Right atrium auricular region (tissue), 2 donors: ENCODE measurements at regions not wholly inside any gene's neighbourhood (a gene's known extent, or its start where the extent isn't known, plus 50 kb on each side); places are given as distances from the start of the nearest gene placed in this dataset.

Experiments used
- DNase-seq: peaks from one replicate; pipeline ENCODE4 v3.0.0-alpha.2; 2019; ENCODE audit warnings: low spot score
- H3K27ac ChIP-seq, 2 donors: fragments of 200-600 bp; sonication (generic); 1 replicate in 1 of 2; 2 replicates in 1 of 2; pipeline ENCODE4 v1.5.1; 2016 to 2019
- H3K27me3 ChIP-seq, 2 donors: fragments of 200-600 bp; sonication (generic); one replicate each; pipeline versions ENCODE4 v1.5.1 to v1.6.0; 2017 to 2019
- H3K36me3 ChIP-seq: fragments of 200-600 bp; sonication (generic); one replicate; pipeline ENCODE4 v1.5.1; 2016
- H3K4me1 ChIP-seq, 2 donors: fragments of 200-600 bp; sonication (generic); one replicate each; pipeline versions ENCODE4 v1.5.1 to v1.6.0; 2017 to 2019
- H3K4me3 ChIP-seq, 2 donors: fragments of 200-600 bp; sonication (generic); 1 replicate in 1 of 2; 2 replicates in 1 of 2; pipeline ENCODE4 v1.5.1; 2017 to 2019; ENCODE audit warnings: mild to moderate bottlenecking in 1 of 2, moderate library complexity in 1 of 2
- H3K9me3 ChIP-seq, 2 donors: fragments of 200-600 bp; sonication (generic); one replicate each; pipeline ENCODE4 v1.5.1; 2019
- TF ChIP-seq, protein P1 (sequence below), 2 donors: fragments of 200-600 bp; sonication (generic); IDR thresholded peaks; one replicate each; pipeline ENCODE4 v1.5.1; 2019; ENCODE audit warnings: antibody characterized with exemption in 2 of 2

DNA sequence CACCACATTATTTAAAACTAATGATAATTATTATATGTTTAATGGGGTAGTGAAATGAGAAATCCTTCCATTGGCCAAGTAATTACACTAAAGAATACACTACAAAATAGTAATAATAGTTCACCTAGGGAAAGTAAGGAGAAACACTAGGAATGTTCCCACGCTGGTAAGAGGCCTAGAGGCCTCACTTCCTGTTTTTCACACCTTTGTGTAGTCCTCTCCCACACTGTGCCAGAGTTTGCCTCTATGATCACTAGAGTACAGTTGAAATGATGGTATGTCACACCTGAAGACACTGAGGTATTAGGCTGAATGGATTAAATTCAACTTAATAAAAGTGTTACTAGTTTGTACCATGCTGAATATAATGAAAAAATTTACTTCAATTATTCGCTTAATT, 1348.0 kb upstream of the ATXN8OS start:
- H3K27ac ChIP-seq = no peak overlapping the region
- no peak overlapping the region for H3K4me3 ChIP-seq
- TF ChIP-seq, protein P1, sequence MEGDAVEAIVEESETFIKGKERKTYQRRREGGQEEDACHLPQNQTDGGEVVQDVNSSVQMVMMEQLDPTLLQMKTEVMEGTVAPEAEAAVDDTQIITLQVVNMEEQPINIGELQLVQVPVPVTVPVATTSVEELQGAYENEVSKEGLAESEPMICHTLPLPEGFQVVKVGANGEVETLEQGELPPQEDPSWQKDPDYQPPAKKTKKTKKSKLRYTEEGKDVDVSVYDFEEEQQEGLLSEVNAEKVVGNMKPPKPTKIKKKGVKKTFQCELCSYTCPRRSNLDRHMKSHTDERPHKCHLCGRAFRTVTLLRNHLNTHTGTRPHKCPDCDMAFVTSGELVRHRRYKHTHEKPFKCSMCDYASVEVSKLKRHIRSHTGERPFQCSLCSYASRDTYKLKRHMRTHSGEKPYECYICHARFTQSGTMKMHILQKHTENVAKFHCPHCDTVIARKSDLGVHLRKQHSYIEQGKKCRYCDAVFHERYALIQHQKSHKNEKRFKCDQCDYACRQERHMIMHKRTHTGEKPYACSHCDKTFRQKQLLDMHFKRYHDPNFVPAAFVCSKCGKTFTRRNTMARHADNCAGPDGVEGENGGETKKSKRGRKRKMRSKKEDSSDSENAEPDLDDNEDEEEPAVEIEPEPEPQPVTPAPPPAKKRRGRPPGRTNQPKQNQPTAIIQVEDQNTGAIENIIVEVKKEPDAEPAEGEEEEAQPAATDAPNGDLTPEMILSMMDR (IDR thresholded peaks at IDR 0.05) = no peak
- no peaks in the 10 kb centered on the region for H3K9me3 ChIP-seq
- H3K4me1 ChIP-seq = no peaks in the 10 kb centered on the region
- H3K36me3 ChIP-seq = no peaks in the 10 kb centered on the region
- no peak for DNase-seq
- H3K27me3 ChIP-seq = no peaks in the 10 kb centered on the region

DNA sequence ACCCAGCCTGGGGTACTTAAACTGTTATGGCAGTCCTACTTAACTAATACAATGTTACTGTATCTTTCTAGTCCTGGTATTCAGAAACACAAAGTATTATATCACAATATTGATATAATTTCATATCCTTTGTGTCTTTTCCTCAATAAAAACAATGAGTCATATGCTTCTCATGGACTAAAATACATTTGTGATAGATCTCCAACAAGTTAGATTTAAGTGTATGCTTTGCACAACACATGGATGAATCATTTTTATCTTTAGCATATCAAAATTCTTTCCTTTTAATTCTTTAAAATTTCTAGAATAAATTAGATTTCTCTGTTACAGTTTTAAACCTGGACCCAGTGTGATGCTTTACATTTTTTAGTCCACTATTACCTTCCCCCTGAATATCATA, 1357.8 kb upstream of the ATXN8OS start:
- no peaks in the 10 kb centered on the region for H3K36me3 ChIP-seq
- TF ChIP-seq, protein P1 (IDR thresholded peaks at IDR 0.05) = no peak
- DNase-seq = no peak
- no peak overlapping the region for H3K4me3 ChIP-seq
- no peaks in the 10 kb centered on the region for H3K4me1 ChIP-seq
- H3K27ac ChIP-seq = no peak overlapping the region
- no peaks in the 10 kb centered on the region for H3K27me3 ChIP-seq
- no peaks in the 10 kb centered on the region for H3K9me3 ChIP-seq

DNA sequence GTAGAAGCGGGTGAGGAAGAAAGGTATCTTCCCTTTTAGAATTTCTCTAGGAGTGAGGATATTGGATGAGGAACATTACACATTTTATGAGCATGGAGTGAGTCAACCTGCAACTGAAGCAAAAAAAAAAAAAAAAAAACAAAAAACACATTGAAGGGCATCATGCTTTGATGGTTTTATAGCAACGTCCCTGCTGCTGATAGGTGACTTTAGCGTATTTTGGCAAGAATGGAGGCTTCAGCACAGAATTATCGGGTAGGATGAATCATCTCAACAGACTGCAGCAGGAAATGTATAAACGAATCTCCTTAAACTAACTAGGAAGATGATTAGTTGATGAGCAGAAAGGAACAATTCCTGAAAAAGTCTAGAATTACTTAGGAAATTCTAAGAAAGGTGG, 1359.6 kb upstream of the ATXN8OS start:
- no peaks in the 10 kb centered on the region for H3K9me3 ChIP-seq
- TF ChIP-seq, protein P1 (IDR thresholded peaks at IDR 0.05) = no peak
- H3K27me3 ChIP-seq = no peaks in the 10 kb centered on the region
- no peak overlapping the region for H3K4me3 ChIP-seq
- DNase-seq = no peak
- no peaks in the 10 kb centered on the region for H3K36me3 ChIP-seq
- H3K4me1 ChIP-seq = no peaks in the 10 kb centered on the region
- no peak overlapping the region for H3K27ac ChIP-seq

DNA sequence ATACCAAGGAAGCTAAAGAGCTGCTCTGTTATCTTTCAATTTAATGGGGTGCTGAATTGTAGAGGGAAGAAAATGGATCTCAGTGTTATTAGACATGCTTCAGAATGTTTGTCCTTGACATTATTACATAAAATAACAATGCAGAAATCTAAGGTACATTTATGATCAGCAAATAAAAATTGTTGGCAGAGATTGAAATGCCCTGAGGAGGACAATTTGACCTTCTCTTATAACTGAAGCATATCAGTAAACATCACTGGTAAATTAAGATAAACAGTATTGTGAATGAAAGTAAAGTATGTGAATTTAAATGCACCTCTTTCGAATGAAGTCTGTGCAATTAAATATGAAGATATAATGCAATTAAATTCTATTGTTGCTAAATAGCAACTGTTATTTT, 1362.1 kb upstream of the ATXN8OS start:
- no peak overlapping the region for H3K27ac ChIP-seq
- no peak overlapping the region for H3K4me3 ChIP-seq
- no peaks in the 10 kb centered on the region for H3K27me3 ChIP-seq
- H3K4me1 ChIP-seq = no peaks in the 10 kb centered on the region
- TF ChIP-seq, protein P1 (IDR thresholded peaks at IDR 0.05) = no peak
- H3K36me3 ChIP-seq = no peaks in the 10 kb centered on the region
- H3K9me3 ChIP-seq = no peaks in the 10 kb centered on the region
- no peak for DNase-seq

DNA sequence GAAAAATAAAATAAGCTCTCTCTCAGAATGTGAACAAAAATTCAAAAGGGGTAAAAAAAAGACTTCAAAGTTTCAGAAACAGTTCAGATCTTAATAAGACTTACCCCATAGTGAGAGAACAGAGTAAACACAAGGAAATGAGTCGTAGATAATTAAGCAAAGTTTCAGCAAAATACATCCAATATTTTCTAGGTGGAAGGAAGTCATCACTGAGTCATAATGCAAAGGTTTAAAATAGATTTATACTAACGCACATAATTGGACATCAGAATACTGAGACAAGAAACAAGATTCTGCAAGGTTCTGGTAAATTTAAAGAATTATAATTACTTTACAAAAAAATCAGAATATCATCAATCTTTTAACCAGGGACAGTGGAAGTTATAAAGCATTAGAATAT, 1370.7 kb upstream of the ATXN8OS start:
- Histone ChIP-seq H3K27ac (no peak overlapping the region), H3K9me3 (no peaks in the 10 kb centered on the region), H3K27me3 (no peaks in the 10 kb centered on the region), H3K4me1 (no peaks in the 10 kb centered on the region), H3K36me3 (no peaks in the 10 kb centered on the region), H3K4me3 (no peak overlapping the region)
- no peak for DNase-seq
- TF ChIP-seq, protein P1 (IDR thresholded peaks at IDR 0.05) = no peak

DNA sequence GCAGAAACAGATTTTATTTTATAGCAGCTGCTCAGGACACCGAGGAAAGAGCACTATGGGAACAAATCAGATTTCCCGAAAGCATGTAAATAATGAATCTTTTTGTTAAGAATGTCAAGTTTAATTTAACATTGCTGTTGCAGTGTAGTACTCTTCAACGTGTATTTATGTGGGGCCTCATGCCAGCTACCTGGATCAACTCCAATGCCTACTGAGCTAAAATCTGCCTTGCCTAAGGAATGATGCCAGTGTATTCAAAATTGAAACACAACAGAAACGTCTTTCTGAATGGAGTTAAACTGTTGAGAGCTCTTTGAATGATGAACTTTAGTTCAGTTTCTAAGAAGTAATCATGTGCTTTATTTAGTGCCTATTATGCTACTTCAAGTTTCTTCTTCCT, 1379.8 kb upstream of the ATXN8OS start:
- no peak overlapping the region for H3K27ac ChIP-seq
- TF ChIP-seq, protein P1 (IDR thresholded peaks at IDR 0.05) = no peak
- no peaks in the 10 kb centered on the region for H3K4me1 ChIP-seq
- DNase-seq = no peak
- H3K4me3 ChIP-seq = no peak overlapping the region
- H3K9me3 ChIP-seq = no peaks in the 10 kb centered on the region
- no peaks in the 10 kb centered on the region for H3K36me3 ChIP-seq
- no peaks in the 10 kb centered on the region for H3K27me3 ChIP-seq
